ENCODE measurements at regions not wholly inside any gene's neighbourhood (a gene's known extent, or its start where the extent isn't known, plus 50 kb on each side); places are given as distances from the start of the nearest gene placed in this dataset.

- no peaks in the 10 kb centered on the region for H3K36me3 Mint-ChIP-seq (ENCODE audit: insufficient read depth)
- H3K4me1 Mint-ChIP-seq (ENCODE audit: low read depth): peaks cover 3% of the 10 kb centered on the region
These were observed 1094.7 kb upstream of the DDX18 start for GRCh38 chr2:116719836-116720235.

GRCh38 chr2:116724550-116724949 is 1089.9 kb upstream of the DDX18 start:
- no peaks in the 10 kb centered on the region for H3K4me1 Mint-ChIP-seq (ENCODE audit: low read depth)
- no peak overlapping the region for H3K27ac Mint-ChIP-seq
- H3K4me3 Mint-ChIP-seq (ENCODE audit: low read depth): no peak overlapping the region
- no peaks in the 10 kb centered on the region for H3K27me3 Mint-ChIP-seq
- H3K9me3 Mint-ChIP-seq (ENCODE audit: low read depth): no peaks in the 10 kb centered on the region
- no peaks in the 10 kb centered on the region for H3K36me3 Mint-ChIP-seq (ENCODE audit: insufficient read depth)
- DNase-seq (ENCODE audit: low spot score, unreplicated experiment): no peak
- no peak for TF ChIP-seq CTCF (IDR thresholded peaks at IDR 0.05; ENCODE audit: unreplicated experiment)

More at GRCh38 chr2:116719836-116720235, 1094.7 kb upstream of the DDX18 start:
- TF ChIP-seq CTCF (IDR thresholded peaks at IDR 0.05; ENCODE audit: unreplicated experiment): no peak
- no peak for DNase-seq (ENCODE audit: low spot score, unreplicated experiment)
- Mint-ChIP-seq H3K27me3 (no peaks in the 10 kb centered on the region), H3K27ac (no peak overlapping the region), H3K9me3 (ENCODE audit: low read depth) (no peaks in the 10 kb centered on the region), H3K4me3 (ENCODE audit: low read depth) (no peak overlapping the region)

- no peak overlapping the region for H3K4me3 Mint-ChIP-seq (ENCODE audit: low read depth)
- no peak for TF ChIP-seq CTCF (IDR thresholded peaks at IDR 0.05; ENCODE audit: unreplicated experiment)
- no peak for DNase-seq (ENCODE audit: low spot score, unreplicated experiment)
These were observed 1082.2 kb upstream of the DDX18 start for GRCh38 chr2:116732322-116732721.

GRCh38 chr2:116733699-116734098 is 1080.8 kb upstream of the DDX18 start:
- Mint-ChIP-seq H3K4me1 (ENCODE audit: low read depth) (peaks cover 6% of the 10 kb centered on the region), H3K4me3 (ENCODE audit: low read depth) (no peak overlapping the region), H3K9me3 (ENCODE audit: low read depth) (no peaks in the 10 kb centered on the region), H3K27me3 (no peaks in the 10 kb centered on the region), H3K36me3 (ENCODE audit: insufficient read depth) (no peaks in the 10 kb centered on the region), H3K27ac (no peak overlapping the region)
- no peak for TF ChIP-seq CTCF (IDR thresholded peaks at IDR 0.05; ENCODE audit: unreplicated experiment)
- DNase-seq (ENCODE audit: low spot score, unreplicated experiment): no peak

More at GRCh38 chr2:116732322-116732721, 1082.2 kb upstream of the DDX18 start:
- Mint-ChIP-seq H3K27me3 (no peaks in the 10 kb centered on the region), H3K36me3 (ENCODE audit: insufficient read depth) (no peaks in the 10 kb centered on the region), H3K4me1 (ENCODE audit: low read depth) (peaks cover 6% of the 10 kb centered on the region), H3K9me3 (ENCODE audit: low read depth) (no peaks in the 10 kb centered on the region), H3K27ac (no peak overlapping the region)

GRCh38 chr2:116737951-116738350 is 1076.5 kb upstream of the DDX18 start:
- TF ChIP-seq CTCF (IDR thresholded peaks at IDR 0.05; ENCODE audit: unreplicated experiment): no peak
- no peak overlapping the region for H3K4me3 Mint-ChIP-seq (ENCODE audit: low read depth)
- H3K9me3 Mint-ChIP-seq (ENCODE audit: low read depth): no peaks in the 10 kb centered on the region
- H3K36me3 Mint-ChIP-seq (ENCODE audit: insufficient read depth): no peaks in the 10 kb centered on the region
- no peaks in the 10 kb centered on the region for H3K27me3 Mint-ChIP-seq
- no peak overlapping the region for H3K27ac Mint-ChIP-seq
- no peaks in the 10 kb centered on the region for H3K4me1 Mint-ChIP-seq (ENCODE audit: low read depth)
- no peak for DNase-seq (ENCODE audit: low spot score, unreplicated experiment)
